Neural progenitor cell (in vitro differentiated cells): ENCODE measurements at regions not wholly inside any gene's neighbourhood (a gene's known extent, or its start where the extent isn't known, plus 50 kb on each side); places are given as distances from the start of the nearest gene placed in this dataset.

Experiments
- DNase-seq: peaks from one replicate; pipeline ENCODE4 v3.0.0-alpha.2; 2016; ENCODE audit warnings: low spot score
- H2AFZ ChIP-seq: fragments of 200-600 bp; sonication (generic); replicated peaks from 2 replicates; pipeline ENCODE4 v1.6.1; 2016; ENCODE audit warnings: antibody characterized with exemption
- H3F3A ChIP-seq: fragments of 200-600 bp; sonication (generic); 2 replicates; pipeline ENCODE4 v1.6.1; 2016; ENCODE audit warnings: antibody characterized with exemption, low read depth
- H3K27ac ChIP-seq: fragments of 200-600 bp; sonication (generic); 2 replicates; pipeline ENCODE4 v1.5.1; 2016; ENCODE audit warnings: mild to moderate bottlenecking
- H3K27me3 ChIP-seq: fragments of 200-600 bp; sonication (generic); 2 replicates; pipeline ENCODE4 v1.6.1; 2016; ENCODE audit warnings: mild to moderate bottlenecking, moderate library complexity
- H3K36me3 ChIP-seq: fragments of 200-600 bp; sonication (generic); 2 replicates; pipeline ENCODE4 v1.5.1; 2016
- H3K4me1 ChIP-seq: fragments of 200-600 bp; sonication (generic); 2 replicates; pipeline ENCODE4 v1.6.1; 2016; ENCODE audit warnings: mixed run types
- H3K4me2 ChIP-seq: fragments of 200-600 bp; sonication (generic); 2 replicates; pipeline ENCODE4 v1.6.1; 2016
- H3K4me3 ChIP-seq: fragments of 200-600 bp; sonication (generic); 2 replicates; pipeline ENCODE4 v1.5.1; 2016
- H3K79me2 ChIP-seq: fragments of 200-600 bp; sonication (generic); 2 replicates; pipeline ENCODE4 v1.6.1; 2016; ENCODE audit warnings: low read depth
- H3K9ac ChIP-seq: fragments of 200-600 bp; sonication (generic); 2 replicates; pipeline ENCODE4 v1.6.1; 2016
- H3K9me3 ChIP-seq: fragments of 200-600 bp; sonication (generic); 2 replicates; pipeline ENCODE4 v1.5.1; 2016; ENCODE audit warnings: low read depth
- H4K20me1 ChIP-seq: fragments of 200-600 bp; sonication (generic); 2 replicates; pipeline ENCODE4 v1.6.1; 2016; ENCODE audit warnings: low read depth
- H3K27ac Mint-ChIP-seq: 3 replicates; pipeline ENCODE4 v1.8.0; 2021; ENCODE audit warnings: mixed read lengths
- H3K27me3 Mint-ChIP-seq: 2 replicates; pipeline ENCODE4 v1.8.0; 2022; ENCODE audit warnings: low read depth, mild to moderate bottlenecking, inconsistent platforms, moderate library complexity, mixed read lengths; ENCODE audit not compliant: insufficient read depth
- H3K36me3 Mint-ChIP-seq: 3 replicates; pipeline ENCODE4 v1.8.0; 2021; ENCODE audit warnings: mixed read lengths
- H3K4me1 Mint-ChIP-seq: 3 replicates; pipeline ENCODE4 v1.8.0; 2021; ENCODE audit warnings: mixed read lengths
- H3K4me3 Mint-ChIP-seq: 3 replicates; pipeline ENCODE4 v1.8.0; 2021; ENCODE audit warnings: mild to moderate bottlenecking, moderate library complexity, mixed read lengths
- H3K9me3 Mint-ChIP-seq: 3 replicates; pipeline ENCODE4 v1.8.0; 2020; ENCODE audit warnings: mixed read lengths
- EZH2 ChIP-seq: fragments of 200-600 bp; sonication (generic); IDR thresholded peaks from 2 replicates; pipeline ENCODE4 v1.6.1; 2017; ENCODE audit warnings: antibody characterized with exemption, mild to moderate bottlenecking, moderate library complexity
- EZH2phosphoT487 ChIP-seq: fragments of 200-600 bp; sonication (generic); IDR thresholded peaks from 2 replicates; pipeline ENCODE4 v1.6.1; 2017; ENCODE audit warnings: antibody characterized with exemption
- TF ChIP-seq, protein P1 (sequence below): fragments of 200-600 bp; sonication (generic); IDR thresholded peaks from 2 replicates; pipeline ENCODE4 v1.5.1; 2017; ENCODE audit warnings: antibody characterized with exemption, mild to moderate bottlenecking

DNA sequence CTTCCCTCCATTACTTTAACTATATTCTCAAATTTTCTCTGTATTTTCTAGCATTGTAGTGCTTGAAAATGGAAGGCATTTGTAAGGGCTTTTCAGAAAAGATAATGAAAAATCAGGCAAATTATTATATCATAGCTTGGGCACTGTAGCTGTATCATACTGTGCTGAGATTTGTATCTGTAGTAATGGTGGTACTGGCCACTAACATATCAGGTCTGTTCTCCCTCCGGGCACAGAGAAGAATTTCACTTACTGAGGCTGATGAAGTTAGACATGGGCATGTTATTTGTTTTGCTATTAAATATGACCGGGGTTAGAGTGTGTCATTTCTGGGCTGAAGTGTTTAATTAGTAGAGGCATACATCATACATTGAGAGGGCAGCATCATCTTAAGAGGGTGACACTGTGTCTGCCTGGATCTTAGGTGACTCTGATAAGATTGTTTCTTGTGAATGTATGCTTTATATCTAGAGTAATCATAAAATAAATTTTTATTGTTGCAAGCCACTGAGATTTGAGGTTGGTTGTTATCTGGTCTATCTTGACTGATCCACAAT is 1395.9 kb downstream of the EPHA7 start:
- Histone ChIP-seq H3K9ac (no peak overlapping the region), H3K27me3 (no peaks in the 10 kb centered on the region), H2AFZ (no peak overlapping the region), H3K9me3 (no peaks in the 10 kb centered on the region), H3K4me1 (no peaks in the 10 kb centered on the region), H3K4me3 (no peak overlapping the region), H3K79me2 (no peaks in the 10 kb centered on the region), H3K4me2 (no peak overlapping the region), H3F3A (no peaks in the 10 kb centered on the region), H3K27ac (no peak overlapping the region), H4K20me1 (no peaks in the 10 kb centered on the region), H3K36me3 (no peaks in the 10 kb centered on the region)
- no peak for DNase-seq
- no peaks in the 10 kb centered on the region for H3K36me3 Mint-ChIP-seq
- no peak overlapping the region for H3K4me3 Mint-ChIP-seq
- H3K4me1 Mint-ChIP-seq: no peaks in the 10 kb centered on the region
- no peaks in the 10 kb centered on the region for H3K9me3 Mint-ChIP-seq
- no peaks in the 10 kb centered on the region for H3K27me3 Mint-ChIP-seq
- TF ChIP-seq EZH2phosphoT487 (no peak), EZH2 (no peak)
- TF ChIP-seq, protein P1, sequence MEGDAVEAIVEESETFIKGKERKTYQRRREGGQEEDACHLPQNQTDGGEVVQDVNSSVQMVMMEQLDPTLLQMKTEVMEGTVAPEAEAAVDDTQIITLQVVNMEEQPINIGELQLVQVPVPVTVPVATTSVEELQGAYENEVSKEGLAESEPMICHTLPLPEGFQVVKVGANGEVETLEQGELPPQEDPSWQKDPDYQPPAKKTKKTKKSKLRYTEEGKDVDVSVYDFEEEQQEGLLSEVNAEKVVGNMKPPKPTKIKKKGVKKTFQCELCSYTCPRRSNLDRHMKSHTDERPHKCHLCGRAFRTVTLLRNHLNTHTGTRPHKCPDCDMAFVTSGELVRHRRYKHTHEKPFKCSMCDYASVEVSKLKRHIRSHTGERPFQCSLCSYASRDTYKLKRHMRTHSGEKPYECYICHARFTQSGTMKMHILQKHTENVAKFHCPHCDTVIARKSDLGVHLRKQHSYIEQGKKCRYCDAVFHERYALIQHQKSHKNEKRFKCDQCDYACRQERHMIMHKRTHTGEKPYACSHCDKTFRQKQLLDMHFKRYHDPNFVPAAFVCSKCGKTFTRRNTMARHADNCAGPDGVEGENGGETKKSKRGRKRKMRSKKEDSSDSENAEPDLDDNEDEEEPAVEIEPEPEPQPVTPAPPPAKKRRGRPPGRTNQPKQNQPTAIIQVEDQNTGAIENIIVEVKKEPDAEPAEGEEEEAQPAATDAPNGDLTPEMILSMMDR: no peak
- no peak overlapping the region for H3K27ac Mint-ChIP-seq

DNA sequence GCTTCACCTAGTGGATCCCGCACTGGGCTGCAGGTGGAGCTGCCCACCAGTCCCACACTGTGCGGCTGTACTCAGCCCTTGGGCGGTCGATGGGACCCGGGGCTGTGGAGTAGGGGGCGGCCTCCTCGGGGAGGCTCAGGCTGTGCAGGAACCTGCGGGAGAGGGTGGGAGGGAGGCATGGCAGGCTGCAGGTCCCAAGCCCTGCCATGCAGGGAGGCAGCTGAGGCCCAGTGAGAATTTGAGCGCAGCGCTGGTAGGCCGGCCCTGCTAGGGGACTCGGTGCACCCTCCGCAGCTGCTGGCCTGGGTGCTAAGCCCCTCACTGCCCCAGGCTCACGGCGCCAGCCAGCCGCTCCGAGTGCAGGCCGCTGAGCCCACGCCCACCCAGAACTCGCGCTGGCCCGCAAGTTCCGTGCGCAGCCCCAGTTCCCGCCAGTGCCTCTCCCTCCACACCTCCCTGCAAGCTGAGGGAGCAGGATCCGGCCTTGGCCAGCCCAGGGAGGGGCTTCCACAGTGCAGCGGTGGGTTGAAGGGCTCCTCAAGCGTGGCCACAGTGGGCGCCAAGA is 1407.6 kb downstream of the EPHA7 start:
- Histone ChIP-seq H3F3A (no peaks in the 10 kb centered on the region), H3K79me2 (no peaks in the 10 kb centered on the region), H3K9ac (no peak overlapping the region), H4K20me1 (no peaks in the 10 kb centered on the region), H3K27ac (no peak overlapping the region), H3K9me3 (no peaks in the 10 kb centered on the region), H2AFZ (no peak overlapping the region), H3K27me3 (no peaks in the 10 kb centered on the region), H3K4me1 (no peaks in the 10 kb centered on the region), H3K4me2 (no peak overlapping the region), H3K4me3 (no peak overlapping the region), H3K36me3 (no peaks in the 10 kb centered on the region)
- Mint-ChIP-seq H3K9me3 (peaks cover 3% of the 10 kb centered on the region), H3K27me3 (no peaks in the 10 kb centered on the region), H3K4me1 (no peaks in the 10 kb centered on the region), H3K4me3 (no peak overlapping the region), H3K36me3 (no peaks in the 10 kb centered on the region), H3K27ac (no peak overlapping the region)
- DNase-seq: no peak
- TF ChIP-seq EZH2: no peak
- TF ChIP-seq, protein P1: no peak
- TF ChIP-seq EZH2phosphoT487: no peak

DNA sequence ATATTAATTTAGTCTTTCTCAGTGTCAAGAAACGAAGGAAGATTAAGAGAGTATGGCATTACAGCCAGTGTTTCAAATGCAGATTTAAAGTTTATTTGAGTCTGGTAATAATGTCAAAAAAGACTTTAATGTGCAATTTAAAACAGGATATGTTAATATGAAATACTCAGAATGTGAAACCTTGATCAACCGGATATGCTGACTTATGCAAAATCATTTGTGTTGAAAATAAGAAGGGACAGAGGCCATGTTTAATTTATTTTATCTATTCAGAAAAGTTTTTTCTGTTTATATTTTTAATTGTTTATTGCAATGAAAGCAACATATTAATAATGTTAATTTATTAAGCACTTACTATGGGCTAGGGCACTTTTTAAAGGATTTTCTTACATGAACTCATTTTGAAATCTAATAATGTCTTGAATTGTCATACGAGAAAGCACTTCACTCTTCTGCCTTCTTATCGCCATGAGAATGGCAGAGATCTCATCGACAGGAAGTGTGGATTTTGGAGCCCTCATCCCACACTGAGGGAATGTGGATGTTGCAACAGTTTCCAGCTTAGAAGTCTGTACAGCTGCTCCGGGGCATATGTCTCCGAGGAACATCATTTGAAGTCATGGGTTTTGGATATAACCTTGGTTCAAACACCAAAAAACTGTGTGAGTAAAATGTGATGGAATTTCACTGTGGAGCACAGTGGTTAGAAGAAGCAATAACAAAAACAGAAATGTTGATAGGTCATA is 1410.4 kb downstream of the EPHA7 start:
- no peaks in the 10 kb centered on the region for H3K36me3 ChIP-seq
- no peaks in the 10 kb centered on the region for H3K9me3 ChIP-seq
- H3K4me2 ChIP-seq: no peak overlapping the region
- Mint-ChIP-seq H3K4me3 (no peak overlapping the region), H3K9me3 (no peaks in the 10 kb centered on the region), H3K27me3 (no peaks in the 10 kb centered on the region), H3K36me3 (no peaks in the 10 kb centered on the region), H3K4me1 (no peaks in the 10 kb centered on the region), H3K27ac (no peak overlapping the region)
- no peak overlapping the region for H2AFZ ChIP-seq
- H3K27me3 ChIP-seq: no peaks in the 10 kb centered on the region
- no peaks in the 10 kb centered on the region for H3F3A ChIP-seq
- no peaks in the 10 kb centered on the region for H3K79me2 ChIP-seq
- no peak overlapping the region for H3K27ac ChIP-seq
- no peak overlapping the region for H3K4me3 ChIP-seq
- H3K9ac ChIP-seq: no peak overlapping the region
- no peaks in the 10 kb centered on the region for H4K20me1 ChIP-seq
- no peaks in the 10 kb centered on the region for H3K4me1 ChIP-seq
- TF ChIP-seq EZH2phosphoT487 (no peak), EZH2 (no peak)
- TF ChIP-seq, protein P1: no peak
- no peak for DNase-seq
